Heart right ventricle (tissue), 16 donors: ENCODE measurements at regions not wholly inside any gene's neighbourhood (a gene's known extent, or its start where the extent isn't known, plus 50 kb on each side); places are given as distances from the start of the nearest gene placed in this dataset.

ENCODE experiments used
- ATAC-seq, 8 donors: fragments of 200-7000 bp; cut with Tn5 transposase; one replicate each; pipeline ENCODE4 v1.9.1; 2020; ENCODE audit warnings: mild to moderate bottlenecking in 8 of 8, moderate library complexity in 8 of 8, moderate number of reproducible peaks in 1 of 8
- DNase-seq, 2 donors: peaks; one replicate each; pipeline ENCODE4 v3.0.0-alpha.2; 2020
- H3K27ac ChIP-seq, 10 donors: fragments of 200-600 bp; sonication (generic) in 2 of 10; one replicate each; pipeline versions ENCODE4 v1.5.0 to v1.8.0; 2020 to 2022; ENCODE audit warnings: mild to moderate bottlenecking in 3 of 10
- H3K27me3 ChIP-seq, 7 donors: fragments of 200-600 bp; one replicate each; pipeline ENCODE4 v1.8.0; 2021 to 2022; ENCODE audit warnings: mild to moderate bottlenecking in 2 of 7
- H3K36me3 ChIP-seq, 9 donors: fragments of 200-600 bp; sonication (generic) in 1 of 9; one replicate each; pipeline versions ENCODE4 v1.5.0 to v1.8.0; 2020 to 2022; ENCODE audit warnings: mild to moderate bottlenecking in 2 of 9
- H3K4me1 ChIP-seq, 9 donors: fragments of 200-600 bp; sonication (generic) in 1 of 9; one replicate each; pipeline versions ENCODE4 v1.5.0 to v1.8.0; 2020 to 2022; ENCODE audit warnings: mild to moderate bottlenecking in 4 of 9
- H3K4me3 ChIP-seq, 10 donors: fragments of 200-600 bp; sonication (generic) in 2 of 10; one replicate each; pipeline versions ENCODE4 v1.5.0 to v1.8.0; 2020 to 2022; ENCODE audit warnings: mild to moderate bottlenecking in 7 of 10, moderate library complexity in 2 of 10
- H3K9me3 ChIP-seq, 11 donors: fragments of 200-600 bp in 10 of 11; sonication (generic) in 2 of 11; one replicate each; pipeline versions ENCODE4 v1.5.0 to v1.8.0; 2013 to 2022; ENCODE audit warnings: mild to moderate bottlenecking in 2 of 11, control low read depth in 1 of 11, moderate library complexity in 1 of 11
- CTCF ChIP-seq, 9 donors: fragments of 200-600 bp; sonication (generic) in 2 of 9; IDR thresholded peaks; one replicate each; pipeline versions ENCODE4 v1.5.0 to v1.8.0; 2021 to 2022; ENCODE audit warnings: antibody characterized with exemption in 9 of 9, mild to moderate bottlenecking in 5 of 9, moderate library complexity in 1 of 9
- WGBS, 2 donors: extraction: QIAGEN DNeasy Blood & Tissue Kit; methylation state at CpG; one replicate each; pipeline ENCODE4 v1.1.7; 2013; ENCODE audit warnings: inconsistent platforms in 1 of 2; 5-methylcytosine and 5-hydroxymethylcytosine counted together
- intact Hi-C, 10 donors: fragments of 100-400 bp; cut with DNase I; formaldehyde crosslinking; loops; one replicate each; pipeline versions ENCODE4 v1.11.1 to v1.14.2; 2022
- donor health status: Arrhythmogenic right ventricular cardiomyopathy.
- donor health status: ischemic (EF 13 %, LVEDD 7.1; RV severe dilation, severe dysfunction).
- donor health status: healthy with polysubstance abuse.
- donor health status: DM: no; HTN: yes; CAD: no.
- donor health status: DM: no; HTN: no; CAD: no.
- donor health status: ischemic (EF 25% LVEDD 6.9; RV normal size, moderate dysfunction).
- donor health status: ischemic (EF 25% LVEDD 5.7; RV mildly dilated, moderate dysfunction).
- donor health status: healthy.
- donor health status: DM: yes; HTN: yes; CAD: no.
- donor health status: Ischemic cardiomyopathy.
- donor health status: ischemic (EF 35%, LVEDD 5.7; RV mildly dilated, moderate dysfunction).
- donor health status: nonischemic (EF 11% LVEDD 7.7; RV severe dilation, severe dysfunction).
- donor health status: DM: yes; HTN: yes; CAD: no.
- donor health status: PGD.
- donor health status: ischemic (EF 29% LVEDD 5.4; RV normal size, mild dysfunction).
- donor health status: nonischemic (EF 23%, LVEDD 6.1; RV moderate dilation, normal function).

- intact Hi-C loops, result no loop called here
- Histone ChIP-seq H3K27me3 (peaks cover 0 to 4% (median 0%) of the 10 kb centered on the region in 7 donors), H3K4me3 (no peak overlapping the region), H3K9me3 (peaks cover 0 to 6% (median 0%) of the 10 kb centered on the region in 11 donors), H3K27ac (no peak overlapping the region), H3K4me1 (peaks cover 0 to 7% (median 0%) of the 10 kb centered on the region in 9 donors), H3K36me3 (no peaks in the 10 kb centered on the region)
- 84 to 89% methylated on average over 8 of the region's 8 CpGs for WGBS, 2 donors
- ATAC-seq (no peak), DNase-seq (no peak)
- TF ChIP-seq CTCF (IDR thresholded peaks at IDR 0.05), result no peak
Observed at GRCh38 chr4:7128234-7128633, 60.4 kb upstream of the GRPEL1 start.

GRCh38 chr4:7127576-7127975, 59.7 kb upstream of the GRPEL1 start:
- Histone ChIP-seq H3K27me3 (peaks cover 0 to 4% (median 0%) of the 10 kb centered on the region in 7 donors), H3K36me3 (no peaks in the 10 kb centered on the region), H3K4me1 (peaks cover 0 to 7% (median 0%) of the 10 kb centered on the region in 9 donors), H3K9me3 (no peaks in the 10 kb centered on the region), H3K27ac (no peak overlapping the region), H3K4me3 (no peak overlapping the region)
- no peak for DNase-seq
- 67% methylated on average over 18 of the region's 18 CpGs for WGBS, 2 donors
- intact Hi-C loops, result no loop called here
- TF ChIP-seq CTCF (IDR thresholded peaks at IDR 0.05), result no peak
- no peak for ATAC-seq

GRCh38 chr4:7126981-7127380, 59.1 kb upstream of the GRPEL1 start:
- intact Hi-C loops, result no loop called here
- H3K9me3 ChIP-seq, result no peaks in the 10 kb centered on the region
- no peak for TF ChIP-seq CTCF (IDR thresholded peaks at IDR 0.05)
- DNase-seq (no peak), ATAC-seq (no peak)
- 69 to 82% methylated on average over 8 of the region's 8 CpGs for WGBS, 2 donors
- H3K4me3 ChIP-seq, result no peak overlapping the region
- H3K27me3 ChIP-seq, result peaks cover 0 to 4% (median 0%) of the 10 kb centered on the region in 7 donors
- peaks cover 0 to 7% (median 0%) of the 10 kb centered on the region in 9 donors for H3K4me1 ChIP-seq
- H3K27ac ChIP-seq, result no peak overlapping the region
- no peaks in the 10 kb centered on the region for H3K36me3 ChIP-seq

GRCh38 chr4:7124689-7125442, 57.0 kb upstream of the GRPEL1 start:
- Histone ChIP-seq H3K4me1 (peaks cover 0 to 7% (median 0%) of the 10 kb centered on the region in 9 donors), H3K27me3 (no peaks in the 10 kb centered on the region), H3K9me3 (no peaks in the 10 kb centered on the region), H3K4me3 (no peak overlapping the region), H3K36me3 (no peaks in the 10 kb centered on the region), H3K27ac (peak overlapping the region in 1 of 10 donors; percentile 6)
- no peak for TF ChIP-seq CTCF (IDR thresholded peaks at IDR 0.05)
- ATAC-seq (peak in 7 of 8 donors; percentile 25 to 81 (median 58)), DNase-seq (peak in 1 of 2 donors; percentile 31)
- intact Hi-C loops, result no loop called here
- WGBS, 2 donors, result 65 to 69% methylated on average over 22 of the region's 22 CpGs
